Mammary epithelial cell (primary cell): ENCODE measurements at regions not wholly inside any gene's neighbourhood (a gene's known extent, or its start where the extent isn't known, plus 50 kb on each side); places are given as distances from the start of the nearest gene placed in this dataset.

Experiments used
- EZH2 ChIP-seq: IDR thresholded peaks from 2 replicates; pipeline ENCODE4 v1.6.1; 2012; ENCODE audit warnings: low read length, inconsistent platforms, borderline replicate concordance
- TF ChIP-seq, protein P1 (sequence below), 2 donors: IDR thresholded peaks in 1 of 2; conservative IDR thresholded peaks in 1 of 2; 2 replicates each; pipeline ENCODE4 v1.5.1; 2011 to 2012; ENCODE audit warnings: inconsistent platforms in 2 of 2, low read length in 2 of 2, mild to moderate bottlenecking in 2 of 2, control low read depth in 1 of 2, low read depth in 1 of 2; ENCODE audit not compliant: insufficient read depth in 1 of 2; ENCODE audit errors: extremely low read depth in 1 of 2

DNA sequence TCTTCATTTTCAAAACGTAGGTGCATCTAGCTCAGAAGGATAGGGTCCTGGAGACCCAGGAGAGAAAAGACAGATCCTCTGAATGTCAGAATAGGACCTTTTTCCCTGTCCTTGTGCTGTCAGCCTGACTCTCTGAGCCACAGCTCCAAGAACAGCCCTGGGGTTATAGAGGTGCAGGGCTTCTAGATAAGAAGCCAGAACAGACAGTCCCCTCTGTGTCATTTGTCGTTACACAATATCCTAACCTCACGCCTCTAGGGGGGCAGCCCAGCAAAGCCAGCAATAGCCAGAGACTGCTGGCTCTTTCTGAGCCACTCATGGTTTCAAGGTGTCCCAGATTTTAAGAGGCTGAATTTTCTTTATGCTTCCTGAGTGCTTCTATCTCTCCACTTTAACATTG, 153.2 kb upstream of the THBS1 start:
- TF ChIP-seq, protein P1, sequence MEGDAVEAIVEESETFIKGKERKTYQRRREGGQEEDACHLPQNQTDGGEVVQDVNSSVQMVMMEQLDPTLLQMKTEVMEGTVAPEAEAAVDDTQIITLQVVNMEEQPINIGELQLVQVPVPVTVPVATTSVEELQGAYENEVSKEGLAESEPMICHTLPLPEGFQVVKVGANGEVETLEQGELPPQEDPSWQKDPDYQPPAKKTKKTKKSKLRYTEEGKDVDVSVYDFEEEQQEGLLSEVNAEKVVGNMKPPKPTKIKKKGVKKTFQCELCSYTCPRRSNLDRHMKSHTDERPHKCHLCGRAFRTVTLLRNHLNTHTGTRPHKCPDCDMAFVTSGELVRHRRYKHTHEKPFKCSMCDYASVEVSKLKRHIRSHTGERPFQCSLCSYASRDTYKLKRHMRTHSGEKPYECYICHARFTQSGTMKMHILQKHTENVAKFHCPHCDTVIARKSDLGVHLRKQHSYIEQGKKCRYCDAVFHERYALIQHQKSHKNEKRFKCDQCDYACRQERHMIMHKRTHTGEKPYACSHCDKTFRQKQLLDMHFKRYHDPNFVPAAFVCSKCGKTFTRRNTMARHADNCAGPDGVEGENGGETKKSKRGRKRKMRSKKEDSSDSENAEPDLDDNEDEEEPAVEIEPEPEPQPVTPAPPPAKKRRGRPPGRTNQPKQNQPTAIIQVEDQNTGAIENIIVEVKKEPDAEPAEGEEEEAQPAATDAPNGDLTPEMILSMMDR (conservative IDR thresholded peaks at IDR 0.05 in 1 of 2, IDR thresholded peaks at IDR 0.05 in 1 of 2; ENCODE audit: extremely low read depth in 1 of 2, insufficient read depth in 1 of 2, low read depth in 1 of 2, low read length in 2 of 2): no peak
- no peak for TF ChIP-seq EZH2
